ENCODE measurements at regions not wholly inside any gene's neighbourhood (a gene's known extent, or its start where the extent isn't known, plus 50 kb on each side); places are given as distances from the start of the nearest gene placed in this dataset.

- TF ChIP-seq BHLHE40 (IDR thresholded peaks at IDR 0.05; ENCODE audit: borderline replicate concordance in 1 of 2, low read depth in 2 of 2, low read length in 1 of 2) (no peak), PAX8 (IDR thresholded peaks at IDR 0.05) (no peak), EP300 (IDR thresholded peaks at IDR 0.05; ENCODE audit: borderline replicate concordance in 1 of 2, control insufficient read depth in 1 of 2, low read depth in 2 of 2, low read length in 2 of 2) (no peak), EED (IDR thresholded peaks at IDR 0.05; ENCODE audit: low read depth) (no peak), MAX (IDR thresholded peaks at IDR 0.05; ENCODE audit: low read depth, low read length) (no peak), SUPT20H (IDR thresholded peaks at IDR 0.05; ENCODE audit: borderline replicate concordance, control insufficient read depth, low read depth, low read length) (no peak), MEF2A (IDR thresholded peaks at IDR 0.05; ENCODE audit: insufficient read depth, low read depth, low read length) (no peak), STAT3 (IDR thresholded peaks at IDR 0.05; ENCODE audit: low read depth, low read length) (no peak)
- TF ChIP-seq, protein P1, sequence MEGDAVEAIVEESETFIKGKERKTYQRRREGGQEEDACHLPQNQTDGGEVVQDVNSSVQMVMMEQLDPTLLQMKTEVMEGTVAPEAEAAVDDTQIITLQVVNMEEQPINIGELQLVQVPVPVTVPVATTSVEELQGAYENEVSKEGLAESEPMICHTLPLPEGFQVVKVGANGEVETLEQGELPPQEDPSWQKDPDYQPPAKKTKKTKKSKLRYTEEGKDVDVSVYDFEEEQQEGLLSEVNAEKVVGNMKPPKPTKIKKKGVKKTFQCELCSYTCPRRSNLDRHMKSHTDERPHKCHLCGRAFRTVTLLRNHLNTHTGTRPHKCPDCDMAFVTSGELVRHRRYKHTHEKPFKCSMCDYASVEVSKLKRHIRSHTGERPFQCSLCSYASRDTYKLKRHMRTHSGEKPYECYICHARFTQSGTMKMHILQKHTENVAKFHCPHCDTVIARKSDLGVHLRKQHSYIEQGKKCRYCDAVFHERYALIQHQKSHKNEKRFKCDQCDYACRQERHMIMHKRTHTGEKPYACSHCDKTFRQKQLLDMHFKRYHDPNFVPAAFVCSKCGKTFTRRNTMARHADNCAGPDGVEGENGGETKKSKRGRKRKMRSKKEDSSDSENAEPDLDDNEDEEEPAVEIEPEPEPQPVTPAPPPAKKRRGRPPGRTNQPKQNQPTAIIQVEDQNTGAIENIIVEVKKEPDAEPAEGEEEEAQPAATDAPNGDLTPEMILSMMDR (IDR thresholded peaks at IDR 0.05 in 2 of 3, conservative IDR thresholded peaks at IDR 0.05 in 1 of 3; ENCODE audit: control insufficient read depth in 2 of 3, extremely low read depth in 1 of 3, insufficient read depth in 1 of 3, low read depth in 3 of 3, low read length in 3 of 3), result no peak
Measured at GRCh38 chr1:29732453-29732852, 496.1 kb downstream of the PTPRU start.
